ENCODE measurements at regions not wholly inside any gene's neighbourhood (a gene's known extent, or its start where the extent isn't known, plus 50 kb on each side); places are given as distances from the start of the nearest gene placed in this dataset.

DNA sequence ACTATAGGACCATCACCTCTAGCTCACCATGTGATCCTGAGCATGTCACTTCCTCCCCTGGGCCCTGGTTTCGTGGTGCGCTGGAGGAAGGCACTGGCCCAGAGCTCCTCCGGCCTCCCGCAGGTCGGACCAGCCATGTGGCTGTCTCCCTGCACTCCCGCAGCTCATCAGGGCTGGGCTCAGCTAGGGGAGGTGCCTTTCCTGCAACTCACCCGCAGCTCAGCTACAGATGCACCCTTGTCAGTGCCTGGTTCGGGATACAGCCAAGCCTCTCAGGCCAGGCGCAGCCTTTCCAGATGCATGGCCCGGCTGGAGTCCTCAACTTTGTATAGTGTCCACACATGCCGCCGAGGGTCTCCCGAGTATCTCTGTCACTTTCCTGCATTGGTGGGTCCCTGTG is 138.2 kb upstream of the VSTM2B start:
- Histone ChIP-seq H3K4me3 (ENCODE audit: low read depth, low read length) (no peak overlapping the region), H3K27me3 (replicated peaks) (no peaks in the 10 kb centered on the region), H3K27ac (no peak overlapping the region), H3K36me3 (replicated peaks) (no peaks in the 10 kb centered on the region)
- TF ChIP-seq, protein P1, sequence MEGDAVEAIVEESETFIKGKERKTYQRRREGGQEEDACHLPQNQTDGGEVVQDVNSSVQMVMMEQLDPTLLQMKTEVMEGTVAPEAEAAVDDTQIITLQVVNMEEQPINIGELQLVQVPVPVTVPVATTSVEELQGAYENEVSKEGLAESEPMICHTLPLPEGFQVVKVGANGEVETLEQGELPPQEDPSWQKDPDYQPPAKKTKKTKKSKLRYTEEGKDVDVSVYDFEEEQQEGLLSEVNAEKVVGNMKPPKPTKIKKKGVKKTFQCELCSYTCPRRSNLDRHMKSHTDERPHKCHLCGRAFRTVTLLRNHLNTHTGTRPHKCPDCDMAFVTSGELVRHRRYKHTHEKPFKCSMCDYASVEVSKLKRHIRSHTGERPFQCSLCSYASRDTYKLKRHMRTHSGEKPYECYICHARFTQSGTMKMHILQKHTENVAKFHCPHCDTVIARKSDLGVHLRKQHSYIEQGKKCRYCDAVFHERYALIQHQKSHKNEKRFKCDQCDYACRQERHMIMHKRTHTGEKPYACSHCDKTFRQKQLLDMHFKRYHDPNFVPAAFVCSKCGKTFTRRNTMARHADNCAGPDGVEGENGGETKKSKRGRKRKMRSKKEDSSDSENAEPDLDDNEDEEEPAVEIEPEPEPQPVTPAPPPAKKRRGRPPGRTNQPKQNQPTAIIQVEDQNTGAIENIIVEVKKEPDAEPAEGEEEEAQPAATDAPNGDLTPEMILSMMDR (IDR thresholded peaks at IDR 0.05; ENCODE audit: low read depth, low read length, missing control alignments): no peak
- in situ Hi-C loops (cut with HindIII; ENCODE audit: low pct_ligation_motif_present, low sequenced_read_pairs): no loop called here
- DNase-seq: no peak

DNA sequence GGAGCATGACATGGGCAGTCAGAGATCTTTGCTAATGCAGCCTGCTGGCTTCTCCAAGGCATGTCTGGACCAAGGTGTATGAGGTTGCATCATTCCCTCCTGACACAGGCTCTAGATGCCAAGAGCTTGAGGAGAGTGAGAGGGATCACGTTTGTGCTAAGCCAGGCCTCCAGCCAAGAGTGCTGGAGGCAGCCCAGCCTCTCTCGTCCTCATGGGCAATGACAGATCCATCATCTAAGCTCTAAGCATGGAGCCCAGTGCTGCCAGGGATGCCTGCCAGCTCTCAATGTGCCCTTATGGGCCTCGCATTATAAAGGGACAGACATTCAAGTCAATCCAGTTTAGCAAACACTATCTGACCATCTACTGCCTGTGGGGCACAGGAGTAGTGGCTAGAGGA is 136.3 kb upstream of the VSTM2B start:
- DNase-seq: no peak
- TF ChIP-seq, protein P1 (IDR thresholded peaks at IDR 0.05; ENCODE audit: low read depth, low read length, missing control alignments): no peak
- Histone ChIP-seq H3K27me3 (replicated peaks) (no peaks in the 10 kb centered on the region), H3K4me3 (ENCODE audit: low read depth, low read length) (no peak overlapping the region), H3K27ac (no peak overlapping the region), H3K36me3 (replicated peaks) (no peaks in the 10 kb centered on the region)
- in situ Hi-C loops (cut with HindIII; ENCODE audit: low pct_ligation_motif_present, low sequenced_read_pairs): no loop called here

DNA sequence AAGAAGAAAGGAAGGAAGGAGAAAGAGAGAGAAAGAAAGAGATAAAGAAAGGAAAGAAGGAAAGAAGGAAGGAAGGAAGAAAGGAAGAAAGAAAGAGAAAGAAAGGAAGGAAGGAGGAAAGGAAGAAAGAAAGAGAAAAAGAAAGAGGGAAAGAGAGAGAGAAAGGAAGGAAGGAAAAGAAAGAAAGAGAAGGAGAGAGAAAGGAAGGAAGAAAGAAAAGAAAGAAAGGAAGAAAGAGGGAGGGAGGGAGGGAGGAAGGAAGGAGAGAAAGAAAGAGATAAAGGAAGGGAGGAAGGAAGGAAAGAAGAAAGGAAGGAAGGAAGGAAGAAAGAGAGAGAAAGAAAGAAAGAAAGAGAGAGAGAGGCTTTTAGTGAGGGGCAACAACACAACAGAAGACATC is 135.1 kb upstream of the VSTM2B start:
- Histone ChIP-seq H3K27me3 (replicated peaks) (no peaks in the 10 kb centered on the region), H3K36me3 (replicated peaks) (no peaks in the 10 kb centered on the region), H3K27ac (no peak overlapping the region), H3K4me3 (ENCODE audit: low read depth, low read length) (no peak overlapping the region)
- in situ Hi-C loops (cut with HindIII; ENCODE audit: low pct_ligation_motif_present, low sequenced_read_pairs): no loop called here
- DNase-seq: no peak
- TF ChIP-seq, protein P1 (IDR thresholded peaks at IDR 0.05; ENCODE audit: low read depth, low read length, missing control alignments): no peak

DNA sequence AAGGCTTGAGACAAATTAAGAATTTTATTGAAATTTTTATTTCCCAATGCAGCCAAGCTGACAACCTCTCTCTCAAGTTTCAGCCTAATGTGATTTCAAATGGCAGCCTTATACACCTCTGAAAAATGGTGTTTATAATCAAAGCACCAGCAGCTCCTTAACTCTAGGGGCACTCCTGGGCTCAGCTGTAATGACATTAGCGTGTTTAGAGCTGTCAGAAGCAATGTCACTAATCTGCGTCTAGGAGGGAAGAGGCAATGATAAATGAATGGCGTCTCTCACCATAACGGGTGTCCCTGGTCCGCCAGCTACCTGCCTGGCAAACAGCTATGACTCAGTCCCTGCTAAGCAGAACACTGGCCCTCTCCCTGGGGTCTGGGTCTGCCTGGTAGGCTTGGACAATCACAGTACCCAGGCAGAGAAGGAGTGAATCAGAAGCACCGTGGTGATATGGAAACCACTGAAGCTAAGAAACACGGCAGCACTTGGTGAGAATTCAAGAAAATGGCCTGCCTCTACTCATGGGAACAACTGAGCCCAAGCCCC is 131.8 kb upstream of the VSTM2B start:
- TF ChIP-seq, protein P1 (IDR thresholded peaks at IDR 0.05; ENCODE audit: low read depth, low read length, missing control alignments): no peak
- Histone ChIP-seq H3K27ac (no peak overlapping the region), H3K27me3 (replicated peaks) (no peaks in the 10 kb centered on the region), H3K4me3 (ENCODE audit: low read depth, low read length) (no peak overlapping the region), H3K36me3 (replicated peaks) (no peaks in the 10 kb centered on the region)
- in situ Hi-C loops (cut with HindIII; ENCODE audit: low pct_ligation_motif_present, low sequenced_read_pairs): no loop called here
- DNase-seq: no peak

DNA sequence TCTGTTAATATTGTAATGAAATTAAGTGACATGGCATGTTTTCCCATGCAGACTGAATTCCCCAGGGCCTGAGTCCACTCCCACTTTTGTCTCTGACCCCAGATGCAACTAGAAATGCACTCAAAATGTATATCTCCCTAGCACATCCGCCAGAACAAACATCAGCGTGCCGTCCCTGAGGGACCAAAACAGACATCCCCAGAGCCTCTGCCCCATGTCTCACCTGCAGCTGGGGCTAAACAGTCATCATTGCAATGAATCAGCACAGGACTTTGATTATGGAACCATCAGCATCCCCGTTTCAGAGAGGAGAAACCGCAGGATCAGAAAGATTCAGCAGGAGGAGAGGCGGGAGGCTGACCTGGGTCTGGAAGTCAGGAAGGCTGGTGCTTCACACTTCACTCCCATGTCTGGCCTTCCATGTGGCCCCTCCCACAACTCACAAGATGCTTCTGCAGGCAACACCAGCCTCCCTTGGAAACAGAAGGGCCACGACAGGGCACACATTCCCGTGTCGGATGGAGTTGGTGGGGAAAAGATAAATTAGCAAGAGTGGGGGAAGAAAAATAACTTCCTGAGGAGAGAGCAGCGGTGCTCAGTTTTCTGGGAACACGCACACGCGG is 130.6 kb upstream of the VSTM2B start:
- Histone ChIP-seq H3K27ac (no peak overlapping the region), H3K27me3 (replicated peaks) (no peaks in the 10 kb centered on the region), H3K36me3 (replicated peaks) (no peaks in the 10 kb centered on the region), H3K4me3 (ENCODE audit: low read depth, low read length) (no peak overlapping the region)
- TF ChIP-seq, protein P1 (IDR thresholded peaks at IDR 0.05; ENCODE audit: low read depth, low read length, missing control alignments): no peak
- in situ Hi-C loops (cut with HindIII; ENCODE audit: low pct_ligation_motif_present, low sequenced_read_pairs): no loop called here
- no peak for DNase-seq

Data from brain microvascular endothelial cell (primary cell).